Activated CD8-positive, alpha-beta T cell treated with anti-CD3 and anti-CD28 coated beads for 36 hours (primary cell): ENCODE measurements at regions not wholly inside any gene's neighbourhood (a gene's known extent, or its start where the extent isn't known, plus 50 kb on each side); places are given as distances from the start of the nearest gene placed in this dataset.

Source experiments
- ATAC-seq: fragments of 200-7000 bp; cut with Tn5 transposase; one replicate; pipeline ENCODE4 v1.10.0; 2021; ENCODE audit warnings: mild to moderate bottlenecking, moderate library complexity
- CTCF ChIA-PET: fragments of 350-600 bp; sonication (Branson Sonifier 250); formaldehyde crosslinking; loops from one replicate; lab custom pipeline; 2021; ENCODE audit warnings: antibody characterized with exemption; lab: Charles Lee
- POLR2A ChIA-PET: fragments of 350-600 bp; sonication (Branson Sonifier 250); formaldehyde crosslinking; loops from one replicate; lab custom pipeline; 2021; ENCODE audit warnings: antibody characterized with exemption; lab: Charles Lee
- DNase-seq: peaks from one replicate; pipeline ENCODE4 v3.0.0-alpha.2; 2020
- H3K27ac Mint-ChIP-seq: one replicate; pipeline ENCODE4 v1.8.0; 2021; ENCODE audit warnings: mild to moderate bottlenecking, mixed read lengths
- H3K27me3 Mint-ChIP-seq: one replicate; pipeline ENCODE4 v1.8.0; 2021; ENCODE audit warnings: mixed read lengths
- H3K36me3 Mint-ChIP-seq: one replicate; pipeline ENCODE4 v1.8.0; 2021; ENCODE audit warnings: low read depth, mixed read lengths
- H3K4me1 Mint-ChIP-seq: one replicate; pipeline ENCODE4 v1.8.0; 2021; ENCODE audit warnings: low read depth, mixed read lengths
- H3K4me3 Mint-ChIP-seq: one replicate; pipeline ENCODE4 v1.8.0; 2021; ENCODE audit warnings: mild to moderate bottlenecking, moderate library complexity, mixed read lengths
- H3K9me3 Mint-ChIP-seq: one replicate; pipeline ENCODE4 v1.8.0; 2021; ENCODE audit warnings: mixed read lengths
- CTCF ChIP-seq: fragments of 200-600 bp; IDR thresholded peaks from one replicate; pipeline ENCODE4 v1.8.0; 2022; ENCODE audit warnings: antibody characterized with exemption, mild to moderate bottlenecking
- intact Hi-C: fragments of 100-400 bp; cut with micrococcal nuclease; formaldehyde crosslinking; loops from one replicate; pipeline ENCODE4 v1.10.0; 2022

- Mint-ChIP-seq H3K4me1 (no peaks in the 10 kb centered on the region), H3K9me3 (peaks cover 4% of the 10 kb centered on the region), H3K27ac (no peak overlapping the region), H3K36me3 (no peaks in the 10 kb centered on the region), H3K27me3 (peaks cover 1% of the 10 kb centered on the region), H3K4me3 (no peak overlapping the region)
- no peak for TF ChIP-seq CTCF
- CTCF ChIA-PET = no interaction called here
- ATAC-seq (no peak), DNase-seq (no peak)
- POLR2A ChIA-PET = no interaction called here
- intact Hi-C loops = no loop called here
Measured at GRCh38 chr5:161093100-161093499, 241.1 kb upstream of the ATP10B start.

GRCh38 chr5:161089569-161089968, 237.6 kb upstream of the ATP10B start:
- DNase-seq = no peak
- intact Hi-C loops = no loop called here
- Mint-ChIP-seq H3K36me3 (no peaks in the 10 kb centered on the region), H3K4me3 (no peak overlapping the region), H3K4me1 (no peaks in the 10 kb centered on the region), H3K27ac (no peak overlapping the region), H3K9me3 (peaks cover 4% of the 10 kb centered on the region), H3K27me3 (no peaks in the 10 kb centered on the region)
- no peak for ATAC-seq
- ChIA-PET CTCF (no interaction called here), POLR2A (no interaction called here)
- TF ChIP-seq CTCF = no peak

GRCh38 chr5:161086461-161086860, 234.4 kb upstream of the ATP10B start:
- ChIA-PET POLR2A (interaction anchor here (0.7 kb wide), 1 partner anchor 648 kb away, joined by 3 read pairs; no protein-coding TSS in a partner anchor), CTCF (no interaction called here)
- H3K9me3 Mint-ChIP-seq = peaks cover 2% of the 10 kb centered on the region
- no peak for ATAC-seq
- no peak overlapping the region for H3K4me3 Mint-ChIP-seq
- no peaks in the 10 kb centered on the region for H3K4me1 Mint-ChIP-seq
- no peak overlapping the region for H3K27ac Mint-ChIP-seq
- no peak for DNase-seq
- no peaks in the 10 kb centered on the region for H3K36me3 Mint-ChIP-seq
- intact Hi-C loops = no loop called here
- TF ChIP-seq CTCF = no peak
- no peaks in the 10 kb centered on the region for H3K27me3 Mint-ChIP-seq

- Mint-ChIP-seq H3K27me3 (no peaks in the 10 kb centered on the region), H3K27ac (no peak overlapping the region), H3K4me1 (no peaks in the 10 kb centered on the region), H3K9me3 (peaks cover 2% of the 10 kb centered on the region), H3K4me3 (no peak overlapping the region), H3K36me3 (no peaks in the 10 kb centered on the region)
- ChIA-PET POLR2A (no interaction called here), CTCF (no interaction called here)
- DNase-seq (no peak), ATAC-seq (no peak)
- no peak for TF ChIP-seq CTCF
- intact Hi-C loops = no loop called here
Measured at GRCh38 chr5:161085056-161085455, 233.0 kb upstream of the ATP10B start.

- DNase-seq (no peak), ATAC-seq (no peak)
- H3K27me3 Mint-ChIP-seq = no peaks in the 10 kb centered on the region
- no peaks in the 10 kb centered on the region for H3K4me1 Mint-ChIP-seq
- H3K9me3 Mint-ChIP-seq = peaks cover under 1% of the 10 kb centered on the region
- intact Hi-C loops = no loop called here
- ChIA-PET CTCF (no interaction called here), POLR2A (no interaction called here)
- no peak overlapping the region for H3K4me3 Mint-ChIP-seq
- H3K36me3 Mint-ChIP-seq = no peaks in the 10 kb centered on the region
- H3K27ac Mint-ChIP-seq = no peak overlapping the region
- TF ChIP-seq CTCF = no peak
Measured at GRCh38 chr5:161084115-161084514, 232.1 kb upstream of the ATP10B start.
